GM12878 (cell line): ENCODE measurements at regions not wholly inside any gene's neighbourhood (a gene's known extent, or its start where the extent isn't known, plus 50 kb on each side); places are given as distances from the start of the nearest gene placed in this dataset.
A peak's percentile ranks its signal among the peaks of the same experiment; 100 is the strongest.

Source experiments
- ATAC-seq: fragments of 200-7000 bp; cut with Tn5 transposase; 3 replicates; pipeline ENCODE4 v1.9.1; 2020; ENCODE audit warnings: mild to moderate bottlenecking, moderate library complexity
- BruUV-seq: library from RNA; stranded (reverse); fragments of 400-500 nt; replicated peaks from 2 replicates; lab custom pipeline; 2021; lab: Mats Ljungman, UMichigan
- CTCF ChIA-PET: fragments of 300-600 bp; sonication (Branson Sonifier 250); formaldehyde crosslinking; extraction: SDS; loops from one replicate; lab custom pipeline; 2021; ENCODE audit warnings: inconsistent platforms; lab: Yijun Ruan, JAX
- POLR2A ChIA-PET: fragments of 350-600 bp; formaldehyde crosslinking; extraction: SDS; loops from one replicate; lab custom pipeline; 2021; ENCODE audit warnings: inconsistent platforms; lab: Charles Lee
- RAD21 ChIA-PET: fragments of 300-600 bp; sonication (Branson Sonifier 250); formaldehyde crosslinking; loops from one replicate; lab custom pipeline; 2023; ENCODE audit warnings: antibody characterized with exemption; ENCODE audit not compliant: unreplicated experiment; lab: Charles Lee
- SMC1A ChIA-PET: fragments of 300-600 bp; sonication (Branson Sonifier 250); formaldehyde crosslinking; loops from one replicate; lab custom pipeline; 2023; ENCODE audit not compliant: unreplicated experiment, uncharacterized antibody; lab: Charles Lee
- DNase-seq: peaks from one replicate; pipeline ENCODE4 v3.0.0-alpha.2; 2011; ENCODE audit warnings: low read depth, low spot score
- FAIRE-seq: peaks from 3 replicates; lab custom pipeline; 2011; peaks lifted over from hg19 to GRCh38; lab: Jason Lieb, UNC
- H2AFZ ChIP-seq: 2 replicates; pipeline ENCODE4 v1.6.0; 2011; ENCODE audit warnings: low read depth, low read length, control low read depth; ENCODE audit not compliant: control insufficient read depth
- H3K27ac ChIP-seq: 2 replicates; pipeline ENCODE4 v1.5.1; 2011; ENCODE audit warnings: control low read depth; ENCODE audit not compliant: control insufficient read depth, insufficient read depth
- H3K27me3 ChIP-seq, 2 experiments: replicated peaks in 1 of 2; 2 replicates each; pipeline versions ENCODE4 v1.6.0 to v1.6.1; 2011; ENCODE audit warnings: low read length in 1 of 2; ENCODE audit not compliant: control insufficient read depth in 2 of 2, insufficient read depth in 2 of 2
- H3K36me3 ChIP-seq, 2 experiments: 2 replicates each; pipeline ENCODE4 v1.5.1; 2011; ENCODE audit warnings: low read length in 1 of 2; ENCODE audit not compliant: control insufficient read depth in 2 of 2, insufficient read depth in 2 of 2
- H3K4me1 ChIP-seq: 2 replicates; pipeline ENCODE4 v1.6.1; 2011; ENCODE audit warnings: mild to moderate bottlenecking, low read length, moderate library complexity, mixed read lengths; ENCODE audit not compliant: control insufficient read depth, insufficient read depth
- H3K4me2 ChIP-seq: 2 replicates; pipeline ENCODE4 v1.6.0; 2011; ENCODE audit warnings: control low read depth; ENCODE audit not compliant: control insufficient read depth, insufficient read depth
- H3K4me3 ChIP-seq: fragments of 200-600 bp; sonication (generic); 2 replicates; pipeline ENCODE4 v1.5.1; 2016
- H3K79me2 ChIP-seq: 2 replicates; pipeline ENCODE4 v1.6.0; 2011; ENCODE audit warnings: low read length; ENCODE audit not compliant: control insufficient read depth, insufficient read depth
- H3K9ac ChIP-seq: 2 replicates; pipeline ENCODE4 v1.8.0; 2011; ENCODE audit warnings: low read length, control low read depth, mixed read lengths; ENCODE audit not compliant: control insufficient read depth, insufficient read depth
- H3K9me3 ChIP-seq: replicated peaks from 3 replicates; pipeline ENCODE4 v1.5.1; 2011; ENCODE audit warnings: mild to moderate bottlenecking, low read length; ENCODE audit not compliant: control insufficient read depth, insufficient read depth
- H4K20me1 ChIP-seq: 2 replicates; pipeline ENCODE4 v1.6.0; 2011; ENCODE audit not compliant: control insufficient read depth, insufficient read depth
- IRF4 ChIP-seq: IDR thresholded peaks from 2 replicates; pipeline ENCODE4 v1.6.1; 2011; ENCODE audit warnings: low read depth, low read length
- KLF5 ChIP-seq: fragments of 450-650 bp; IDR thresholded peaks from 2 replicates; pipeline ENCODE4 v1.6.1; 2014; ENCODE audit warnings: mild to moderate bottlenecking; ENCODE audit not compliant: partially characterized antibody
- MLLT1 ChIP-seq: fragments of 450-650 bp; IDR thresholded peaks from 2 replicates; pipeline ENCODE4 v1.6.1; 2016; ENCODE audit warnings: mild to moderate bottlenecking
- POLR2A ChIP-seq: IDR thresholded peaks from 2 replicates; pipeline ENCODE4 v1.6.1; 2011; ENCODE audit warnings: low read depth, mild to moderate bottlenecking, low read length
- RFX5 ChIP-seq: IDR thresholded peaks from 2 replicates; pipeline ENCODE4 v1.6.1; 2011; ENCODE audit warnings: low read depth, low read length, improper control_type of control experiment
- SKIL ChIP-seq: fragments of 450-650 bp; IDR thresholded peaks from 2 replicates; pipeline ENCODE4 v1.6.1; 2017; ENCODE audit warnings: mild to moderate bottlenecking, low read depth, inconsistent platforms; ENCODE audit not compliant: poor library complexity, severe bottlenecking
- STAT3 ChIP-seq: IDR thresholded peaks from 2 replicates; pipeline ENCODE4 v1.6.1; 2011; ENCODE audit warnings: low read depth, low read length, improper control_type of control experiment
- ZBTB33 ChIP-seq: fragments of 450-650 bp; IDR thresholded peaks from 2 replicates; pipeline ENCODE4 v1.6.1; 2017; ENCODE audit warnings: mild to moderate bottlenecking
- WGBS: methylation state at CpG from one replicate; pipeline ENCODE4 v1.1.6; 2016; ENCODE audit warnings: low lambda C conversion rate; ENCODE audit not compliant: insufficient replicate concordance, insufficient coverage; ENCODE audit errors: missing lambda C conversion rate; 5-methylcytosine and 5-hydroxymethylcytosine counted together
- in situ Hi-C: fragments of 300-500 bp; cut with MboI; formaldehyde crosslinking; loops from 9 replicates; pipeline ENCODE4 v1.14.3; 2018; ENCODE audit warnings: mixed read lengths
- intact Hi-C: fragments of 100-400 bp; cut with micrococcal nuclease; formaldehyde crosslinking; loops from one replicate; pipeline ENCODE4 v1.14.2; 2022; ENCODE audit not compliant: unreplicated experiment

GRCh38 chr2:142693171-142693950 lies 184.1 kb upstream of the KYNU start:
- no peaks in the 10 kb centered on the region for H3K36me3 ChIP-seq
- no peak overlapping the region for H3K9ac ChIP-seq
- no peak overlapping the region for H2AFZ ChIP-seq
- H3K27ac ChIP-seq, result no peak overlapping the region
- H3K4me2 ChIP-seq, result no peak overlapping the region
- 27% methylated on average over 4 of the region's 4 CpGs for WGBS
- DNase-seq, result no peak
- intact Hi-C loops, result no loop called here
- no peak for FAIRE-seq
- H3K79me2 ChIP-seq, result no peaks in the 10 kb centered on the region
- no TSS peak for BruUV-seq
- SMC1A ChIA-PET, result interaction anchor here (0.7 to 1.3 kb wide), 2 partner anchors 8 to 287 kb away, joined by 3 read pairs; no protein-coding TSS in a partner anchor
- in situ Hi-C loops, result no loop called here
- H3K4me3 ChIP-seq, result no peak overlapping the region
- ATAC-seq, result peak; percentile 27; the same call in 2 of the 3 replicates
- no peaks in the 10 kb centered on the region for H3K27me3 ChIP-seq
- no peak for TF ChIP-seq ZBTB33
- CTCF ChIA-PET, result interaction anchor here (0.6 kb wide), 1 partner anchor 10 kb away, joined by 3 read pairs; no protein-coding TSS in a partner anchor
- no peaks in the 10 kb centered on the region for H3K4me1 ChIP-seq
- no peaks in the 10 kb centered on the region for H3K9me3 ChIP-seq
- H4K20me1 ChIP-seq, result no peaks in the 10 kb centered on the region
- POLR2A ChIA-PET, result no interaction called here
- RAD21 ChIA-PET, result no interaction called here

- RAD21 ChIA-PET, result no interaction called here
- Histone ChIP-seq H3K36me3 (no peaks in the 10 kb centered on the region), H3K4me2 (no peak overlapping the region), H4K20me1 (no peaks in the 10 kb centered on the region), H3K4me3 (no peak overlapping the region), H3K9me3 (no peaks in the 10 kb centered on the region), H3K79me2 (no peaks in the 10 kb centered on the region), H3K9ac (no peak overlapping the region), H2AFZ (no peak overlapping the region), H3K27me3 (no peaks in the 10 kb centered on the region), H3K4me1 (no peaks in the 10 kb centered on the region), H3K27ac (no peak overlapping the region)
- no peak for DNase-seq
- no TSS peak for BruUV-seq
- ATAC-seq, result no peak
- FAIRE-seq, result no peak
- in situ Hi-C loops, result no loop called here
- SMC1A ChIA-PET, result interaction anchor here (1.2 to 1.5 kb wide), 2 partner anchors 30 to 291 kb away, joined by 3 to 5 read pairs; no protein-coding TSS in a partner anchor
- POLR2A ChIA-PET, result no interaction called here
- CTCF ChIA-PET, result interaction anchor here (1.5 kb wide), 1 partner anchor 9 kb away, joined by 5 read pairs; no protein-coding TSS in a partner anchor
- 33% methylated on average over 4 of the region's 4 CpGs for WGBS
- intact Hi-C loops, result no loop called here
- TF ChIP-seq STAT3 (no peak), KLF5 (no peak), MLLT1 (no peak), POLR2A (no peak), IRF4 (no peak), SKIL (no peak), RFX5 (no peak)
These were observed 188.4 kb upstream of the KYNU start for GRCh38 chr2:142688856-142689605.
